Muscle layer of colon (tissue), 2 donors: ENCODE measurements at regions not wholly inside any gene's neighbourhood (a gene's known extent, or its start where the extent isn't known, plus 50 kb on each side); places are given as distances from the start of the nearest gene placed in this dataset.
"Not testable (repeated sequence)": the region's sequence is repeated elsewhere in the genome, so short reads cannot be mapped to it uniquely, and the experiment has no call there.

Source experiments
- H3K27ac ChIP-seq: one replicate; pipeline ENCODE4 v1.7.0; 2013; ENCODE audit warnings: low read depth, mild to moderate bottlenecking, low read length, moderate library complexity
- H3K27me3 ChIP-seq, 2 donors: one replicate each; pipeline ENCODE4 v1.7.0; 2013; ENCODE audit warnings: low read length in 2 of 2, mild to moderate bottlenecking in 2 of 2; ENCODE audit not compliant: insufficient read depth in 2 of 2, control insufficient read depth in 1 of 2
- H3K36me3 ChIP-seq: one replicate; pipeline ENCODE4 v1.7.0; 2013; ENCODE audit warnings: mild to moderate bottlenecking, low read length; ENCODE audit not compliant: insufficient read depth
- H3K4me1 ChIP-seq: one replicate; pipeline ENCODE4 v1.7.0; 2013; ENCODE audit warnings: mild to moderate bottlenecking, low read length; ENCODE audit not compliant: insufficient read depth
- H3K4me3 ChIP-seq, 2 donors: one replicate each; pipeline ENCODE4 v1.7.0; 2013; ENCODE audit warnings: low read length in 2 of 2, low read depth in 1 of 2, mild to moderate bottlenecking in 1 of 2, moderate library complexity in 1 of 2
- H3K9ac ChIP-seq: one replicate; pipeline ENCODE4 v1.7.0; 2013; ENCODE audit warnings: low read length
- H3K9me3 ChIP-seq: one replicate; pipeline ENCODE4 v1.7.0; 2013; ENCODE audit warnings: mild to moderate bottlenecking, low read length
- donor health status: abdominal sarcoma.
- donor health status: Adenocarcinoma of cecum.

DNA sequence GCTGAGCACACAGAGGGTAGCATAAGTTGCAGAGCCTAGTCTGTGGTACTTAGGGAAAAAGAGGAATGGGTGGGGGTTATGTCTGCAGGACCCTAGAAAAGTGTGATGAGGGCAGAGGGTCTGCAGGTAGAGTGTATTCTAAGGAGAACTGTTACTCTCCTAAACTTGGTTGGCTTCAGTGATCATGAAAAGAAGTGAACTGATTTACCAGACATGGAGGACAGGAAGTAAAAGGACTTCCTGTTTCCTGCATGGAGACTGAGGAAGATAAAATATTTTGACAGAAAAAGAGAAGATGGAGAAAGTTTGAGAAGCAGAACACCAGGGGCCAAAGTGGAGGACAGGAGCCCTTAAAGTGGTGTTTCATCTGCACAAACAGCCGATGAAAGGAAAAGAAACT, 472.2 kb downstream of the TMEM121 start:
- not testable (repeated sequence) for H3K36me3 ChIP-seq, H3K9ac ChIP-seq, H3K9me3 ChIP-seq, H3K27me3 ChIP-seq, H3K4me1 ChIP-seq, H3K27ac ChIP-seq, H3K4me3 ChIP-seq

DNA sequence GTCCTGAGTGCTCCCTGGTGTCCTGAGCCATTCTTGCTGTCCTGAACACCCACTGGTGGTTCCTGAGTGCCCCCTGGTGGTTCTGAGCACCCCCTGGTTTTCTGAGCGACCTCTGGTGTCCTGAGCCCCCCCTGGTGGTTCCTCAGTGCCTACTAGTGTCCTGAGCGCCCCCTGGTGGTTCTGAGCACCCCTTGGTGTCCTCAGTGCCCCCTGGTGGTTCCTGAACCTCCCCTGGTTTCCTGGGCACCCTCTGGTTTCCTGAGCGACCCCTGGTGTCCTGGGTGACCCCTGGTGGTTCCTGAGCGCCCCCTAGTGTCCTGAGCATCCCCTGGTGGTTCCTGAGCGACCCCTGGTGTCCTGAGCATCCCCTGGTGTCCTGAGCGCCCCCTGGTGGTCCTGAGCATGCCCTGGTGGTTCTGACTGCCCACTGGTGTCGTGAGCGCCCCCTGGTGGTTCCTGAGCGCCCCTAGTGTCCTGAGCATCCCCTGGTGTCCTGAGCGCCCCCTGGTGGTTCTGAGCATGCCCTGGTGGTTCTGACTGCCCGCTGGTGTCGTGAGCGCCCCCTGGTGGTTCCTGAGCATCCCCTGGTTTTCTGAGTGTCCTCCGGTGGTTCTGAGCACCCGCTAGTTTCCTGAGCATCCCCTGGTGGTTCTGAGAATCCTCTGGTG, 473.1 kb downstream of the TMEM121 start:
- Histone ChIP-seq H3K27ac (no peak overlapping the region), H3K36me3 (no peaks in the 10 kb centered on the region)

DNA sequence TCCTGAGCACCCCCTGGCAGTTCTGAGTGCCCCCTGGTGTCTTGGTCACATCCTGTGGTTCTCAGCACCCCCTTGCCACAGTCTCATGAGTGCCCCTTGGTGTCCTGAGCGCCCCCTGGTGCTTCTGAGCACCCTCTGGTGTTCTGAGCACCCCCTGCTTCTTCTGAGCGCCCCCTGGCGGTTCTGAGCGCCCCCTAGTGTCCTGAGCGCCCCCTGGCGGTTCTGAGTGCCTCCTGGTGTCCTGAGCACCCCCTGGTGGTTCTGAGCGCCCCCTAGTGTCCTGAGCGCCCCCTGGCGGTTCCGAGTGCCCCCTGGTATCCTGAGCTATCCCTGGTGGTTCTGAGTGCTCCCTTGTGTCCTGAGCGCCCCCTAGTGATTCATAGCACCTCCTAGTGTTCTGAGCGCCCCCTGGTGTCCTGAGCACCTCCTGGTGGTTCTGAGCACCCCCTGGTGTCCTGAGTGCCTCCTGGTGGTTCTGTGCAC, 473.7 kb downstream of the TMEM121 start:
- not testable (repeated sequence) for H3K4me3 ChIP-seq

More for the DNA sequence above, 473.1 kb downstream of the TMEM121 start:
- Histone ChIP-seq H3K4me1 (no peaks in the 10 kb centered on the region), H3K27me3 (no peaks in the 10 kb centered on the region), H3K9me3 (no peaks in the 10 kb centered on the region), H3K4me3 (no peak overlapping the region), H3K9ac (no peak overlapping the region)

DNA sequence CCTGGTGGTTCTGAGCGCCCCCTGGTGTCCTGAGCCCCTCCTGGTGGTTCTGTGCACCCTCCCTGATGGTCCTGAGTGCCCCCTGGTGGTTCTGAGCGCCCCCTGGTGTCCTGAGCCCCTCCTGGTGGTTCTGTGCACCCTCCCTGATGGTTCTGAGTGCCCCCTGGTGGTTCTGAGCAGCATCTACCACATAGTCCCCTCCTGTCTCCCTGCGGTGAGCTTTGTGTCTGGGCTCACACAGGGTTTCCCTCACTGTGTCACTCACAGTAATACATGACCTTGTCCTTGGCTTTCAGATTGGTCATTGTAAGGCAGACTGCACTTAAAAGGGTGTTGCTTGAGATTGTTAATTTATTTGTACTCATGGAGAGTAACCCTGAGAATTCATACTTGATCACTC, 474.9 kb downstream of the TMEM121 start:
- H3K9ac ChIP-seq, H3K36me3 ChIP-seq, H3K27ac ChIP-seq, H3K4me3 ChIP-seq, H3K9me3 ChIP-seq, H3K4me1 ChIP-seq, H3K27me3 ChIP-seq: not testable (repeated sequence)

More for the DNA sequence above, 473.7 kb downstream of the TMEM121 start:
- H3K36me3 ChIP-seq, H3K27ac ChIP-seq, H3K9ac ChIP-seq, H3K27me3 ChIP-seq, H3K4me1 ChIP-seq, H3K9me3 ChIP-seq: not testable (repeated sequence)

- Histone ChIP-seq H3K36me3 (no peaks in the 10 kb centered on the region), H3K9ac (no peak overlapping the region), H3K27ac (no peak overlapping the region), H3K4me1 (no peaks in the 10 kb centered on the region), H3K27me3 (no peaks in the 10 kb centered on the region), H3K9me3 (no peaks in the 10 kb centered on the region), H3K4me3 (no peak overlapping the region)
Measured at GRCh38 chr14:106003351-106003750, 477.0 kb downstream of the TMEM121 start.

GRCh38 chr14:106004937-106005795, 478.8 kb downstream of the TMEM121 start:
- not testable (repeated sequence) for H3K9ac ChIP-seq, H3K36me3 ChIP-seq, H3K27me3 ChIP-seq, H3K4me1 ChIP-seq, H3K9me3 ChIP-seq, H3K27ac ChIP-seq, H3K4me3 ChIP-seq

DNA sequence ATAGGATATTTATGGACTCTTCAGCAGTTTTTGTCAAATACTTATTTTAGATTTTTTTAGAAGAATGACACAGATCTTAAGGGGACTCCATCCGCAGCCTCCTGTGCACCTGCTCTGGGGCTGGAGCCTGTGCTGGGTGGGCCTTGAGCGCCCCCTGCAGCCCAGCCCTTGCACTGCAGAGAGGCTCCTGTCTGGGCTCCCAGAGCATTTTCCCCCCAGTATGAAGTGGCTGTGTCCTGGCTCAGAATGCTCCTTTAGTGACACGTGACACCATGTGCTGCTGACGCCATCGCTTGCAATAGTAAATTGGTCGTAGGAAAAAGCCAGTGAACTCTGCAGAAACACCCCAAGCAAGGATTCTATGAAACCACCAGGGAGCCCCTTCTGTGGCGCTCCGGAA, 479.7 kb downstream of the TMEM121 start:
- H3K27ac ChIP-seq, H3K9me3 ChIP-seq: not testable (repeated sequence)

DNA sequence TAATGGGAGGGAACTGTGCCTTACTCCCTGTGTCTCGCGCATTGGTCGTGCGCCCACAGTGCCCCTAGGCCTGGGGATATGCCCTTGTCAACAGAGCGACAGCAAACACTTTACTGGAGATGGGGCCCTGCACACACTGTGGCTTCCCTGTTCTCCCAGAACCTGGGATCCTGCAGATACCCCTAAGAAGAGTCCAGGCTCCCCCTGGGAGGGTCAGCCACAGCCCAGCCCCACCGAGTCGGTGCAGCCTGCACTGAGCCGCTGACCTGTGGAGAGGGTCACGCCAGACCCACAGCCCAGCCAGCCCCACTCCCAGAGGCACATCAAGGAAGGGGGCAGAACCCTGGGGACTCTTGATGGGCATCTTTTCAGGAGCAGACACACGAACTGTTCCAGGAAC, 480.3 kb downstream of the TMEM121 start:
- H3K27ac ChIP-seq, H3K4me3 ChIP-seq, H3K27me3 ChIP-seq, H3K4me1 ChIP-seq, H3K36me3 ChIP-seq, H3K9me3 ChIP-seq, H3K9ac ChIP-seq: not testable (repeated sequence)

More for the DNA sequence above, 479.7 kb downstream of the TMEM121 start:
- H3K9ac ChIP-seq, H3K4me1 ChIP-seq, H3K27me3 ChIP-seq, H3K4me3 ChIP-seq, H3K36me3 ChIP-seq: not testable (repeated sequence)

DNA sequence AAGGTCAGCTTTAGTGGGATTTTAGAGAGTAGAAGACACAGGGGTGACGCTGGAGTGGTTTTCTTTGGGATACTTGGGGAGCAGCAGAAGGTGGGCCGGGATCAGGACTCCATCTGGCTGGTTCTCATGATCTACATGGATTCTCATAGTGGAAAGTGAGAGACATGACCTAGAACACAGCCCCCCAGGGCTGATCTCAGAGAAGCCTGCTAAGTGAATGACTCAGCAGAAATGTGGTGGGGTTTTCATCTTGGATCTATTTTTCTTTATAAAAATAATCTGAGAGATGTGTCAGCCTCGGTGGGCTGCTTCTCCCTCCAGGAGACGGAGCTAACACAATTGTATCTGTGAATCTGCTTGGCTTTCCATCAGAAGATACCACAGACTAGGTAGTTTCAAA, 484.4 kb downstream of the TMEM121 start:
- Histone ChIP-seq H3K9ac (no peak overlapping the region), H3K9me3 (no peaks in the 10 kb centered on the region), H3K4me3 (no peak overlapping the region), H3K27me3 (no peaks in the 10 kb centered on the region), H3K36me3 (no peaks in the 10 kb centered on the region), H3K27ac (no peak overlapping the region), H3K4me1 (no peaks in the 10 kb centered on the region)

DNA sequence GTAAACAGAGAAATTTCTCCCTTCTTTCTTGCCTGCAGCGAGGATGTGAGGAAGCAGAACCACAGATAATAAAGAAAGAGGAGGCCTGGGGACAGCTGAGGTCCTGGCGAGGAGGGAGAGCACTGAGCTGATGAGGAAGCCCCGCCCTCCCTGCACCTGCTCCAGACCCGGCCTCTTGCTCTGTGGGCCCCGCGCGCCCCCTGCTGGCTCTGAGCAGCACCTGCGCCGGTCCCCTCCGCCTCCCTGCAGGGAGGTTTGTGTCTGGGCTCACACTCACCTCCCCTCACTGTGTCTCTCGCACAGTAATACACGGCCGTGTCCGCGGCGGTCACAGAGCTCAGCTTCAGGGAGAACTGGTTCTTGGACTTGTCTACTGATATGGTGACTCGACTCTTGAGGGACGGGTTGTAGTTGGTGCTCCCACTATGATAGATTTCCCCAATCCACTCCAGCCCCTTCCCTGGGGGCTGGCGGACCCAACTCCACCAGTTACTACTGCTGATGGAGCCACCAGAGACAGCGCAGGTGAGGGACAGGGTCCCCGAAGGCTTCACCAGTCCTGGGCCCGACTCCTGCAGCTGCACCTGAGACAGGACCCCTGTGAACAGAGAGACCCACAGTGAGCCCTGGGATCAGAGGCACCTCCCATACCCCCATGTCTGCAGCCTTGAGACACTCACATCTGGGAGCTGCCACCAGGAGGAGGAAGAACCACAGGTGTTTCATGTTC, 485.4 kb downstream of the TMEM121 start:
- not testable (repeated sequence) for H3K4me3 ChIP-seq, H3K36me3 ChIP-seq, H3K4me1 ChIP-seq, H3K27me3 ChIP-seq, H3K27ac ChIP-seq, H3K9me3 ChIP-seq, H3K9ac ChIP-seq

GRCh38 chr14:106012361-106012725, 486.0 kb downstream of the TMEM121 start:
- not testable (repeated sequence) for H3K27me3 ChIP-seq

More at GRCh38 chr14:106012361-106012725, 486.0 kb downstream of the TMEM121 start:
- not testable (repeated sequence) for H3K4me3 ChIP-seq, H3K27ac ChIP-seq, H3K9me3 ChIP-seq, H3K36me3 ChIP-seq, H3K9ac ChIP-seq, H3K4me1 ChIP-seq
